GM19468 (cell line): ENCODE measurements at regions not wholly inside any gene's neighbourhood (a gene's known extent, or its start where the extent isn't known, plus 50 kb on each side); places are given as distances from the start of the nearest gene placed in this dataset.

Source experiments
- ATAC-seq: cut with Tn5 transposase; IDR thresholded peaks from one replicate; pipeline ENCODE4 v1.9.1; 2021; ENCODE audit warnings: mild to moderate bottlenecking, moderate library complexity, moderate number of reproducible peaks; ENCODE audit not compliant: unreplicated experiment; ENCODE audit errors: extremely low read depth

GRCh38 chr3:8183627-8184026 is 318.0 kb upstream of the LMCD1 start:
- peak; percentile 70 for ATAC-seq

GRCh38 chr3:8186213-8186612 is 315.4 kb upstream of the LMCD1 start:
- ATAC-seq, result no peak

- ATAC-seq, result no peak
Observed at GRCh38 chr3:8187996-8188395, 313.6 kb upstream of the LMCD1 start.

- no peak for ATAC-seq
Observed at GRCh38 chr3:8189051-8189450, 312.6 kb upstream of the LMCD1 start.

- no peak for ATAC-seq
Observed at GRCh38 chr3:8191406-8191805, 310.2 kb upstream of the LMCD1 start.

- ATAC-seq, result no peak
Observed at GRCh38 chr3:8197384-8197783, 304.2 kb upstream of the LMCD1 start.

- ATAC-seq, result no peak
Observed at GRCh38 chr3:8198605-8199004, 303.0 kb upstream of the LMCD1 start.

GRCh38 chr3:8200996-8201395 is 300.6 kb upstream of the LMCD1 start:
- no peak for ATAC-seq

GRCh38 chr3:8201886-8202285 is 299.7 kb upstream of the LMCD1 start:
- ATAC-seq, result no peak

- no peak for ATAC-seq
Observed at GRCh38 chr3:8204331-8204730, 297.3 kb upstream of the LMCD1 start.

GRCh38 chr3:8204853-8205650 is 296.6 kb upstream of the LMCD1 start:
- no peak for ATAC-seq

- no peak for ATAC-seq
Observed at GRCh38 chr3:8205881-8206280, 295.7 kb upstream of the LMCD1 start.

- ATAC-seq, result no peak
Observed at GRCh38 chr3:8206971-8207617, 294.5 kb upstream of the LMCD1 start.

GRCh38 chr3:8210882-8211341 is 290.7 kb upstream of the LMCD1 start:
- no peak for ATAC-seq

- no peak for ATAC-seq
Observed at GRCh38 chr3:8212794-8213193, 288.8 kb upstream of the LMCD1 start.

- no peak for ATAC-seq
Observed at GRCh38 chr3:8213286-8213685, 288.3 kb upstream of the LMCD1 start.

GRCh38 chr3:8215821-8216220 is 285.8 kb upstream of the LMCD1 start:
- ATAC-seq, result no peak

GRCh38 chr3:8218353-8218940 is 283.2 kb upstream of the LMCD1 start:
- ATAC-seq, result no peak

- ATAC-seq, result no peak
Observed at GRCh38 chr3:8220291-8220690, 281.3 kb upstream of the LMCD1 start.

GRCh38 chr3:8223766-8224165 is 277.9 kb upstream of the LMCD1 start:
- ATAC-seq, result no peak

GRCh38 chr3:8224941-8225340 is 276.7 kb upstream of the LMCD1 start:
- no peak for ATAC-seq
